HG03108 (cell line): ENCODE measurements at regions not wholly inside any gene's neighbourhood (a gene's known extent, or its start where the extent isn't known, plus 50 kb on each side); places are given as distances from the start of the nearest gene placed in this dataset.
"Not testable (repeated sequence)": the region's sequence is repeated elsewhere in the genome, so short reads cannot be mapped to it uniquely, and the experiment has no call there.

ENCODE experiments used
- ATAC-seq: cut with Tn5 transposase; IDR thresholded peaks from one replicate; pipeline ENCODE4 v1.9.1; 2021; ENCODE audit warnings: moderate library complexity; ENCODE audit not compliant: unreplicated experiment

DNA sequence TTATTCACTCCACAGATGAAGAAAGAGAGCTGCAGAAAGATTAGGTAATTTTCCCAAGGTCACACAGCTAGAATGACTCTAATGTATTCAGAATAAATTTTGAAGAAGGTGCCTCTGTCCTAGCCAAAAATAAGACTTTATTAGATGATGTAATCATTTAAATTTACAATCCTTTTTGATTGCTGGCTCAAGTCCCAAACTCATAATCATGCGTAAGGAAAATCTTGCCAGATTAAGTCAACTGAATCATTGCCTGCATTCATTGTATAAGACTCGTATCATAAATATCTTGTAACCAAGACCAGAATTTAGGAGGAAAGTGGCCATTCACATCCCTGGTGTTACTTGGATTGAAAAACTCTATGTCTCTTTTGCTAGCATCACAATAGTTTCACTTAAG is 53.1 kb upstream of the STK39 start:
- ATAC-seq: no peak

DNA sequence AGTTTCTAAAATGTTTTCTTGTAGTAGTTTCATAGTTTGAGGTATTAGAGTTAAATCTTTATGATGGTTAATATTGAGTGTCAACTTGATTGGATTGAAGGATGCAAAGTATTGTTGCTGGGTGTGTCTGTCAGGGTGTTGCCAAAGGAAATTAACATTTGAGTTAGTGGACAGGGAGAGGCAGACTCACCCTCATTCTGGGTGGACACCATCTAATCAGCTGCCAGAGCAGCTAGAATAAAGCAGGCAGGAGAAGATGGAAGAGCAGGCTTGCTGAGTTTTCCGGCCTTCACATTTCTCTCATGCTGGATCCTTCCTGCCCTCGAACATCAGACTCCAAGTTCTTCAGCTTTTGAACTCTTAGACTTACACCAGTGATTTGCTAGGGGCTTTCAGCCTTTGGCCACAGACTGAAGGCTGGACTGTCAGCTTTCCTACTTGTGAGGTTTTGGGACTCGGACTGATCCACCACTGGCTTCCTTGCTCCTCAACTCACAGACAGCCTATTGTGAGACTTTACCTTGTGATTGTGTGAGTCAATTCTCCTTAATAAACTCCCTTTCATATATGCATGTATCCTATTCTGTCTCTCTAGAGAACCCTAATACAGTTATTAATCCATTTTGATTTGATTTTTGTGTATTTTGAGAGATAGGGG is 56.8 kb upstream of the STK39 start:
- ATAC-seq: no peak

DNA sequence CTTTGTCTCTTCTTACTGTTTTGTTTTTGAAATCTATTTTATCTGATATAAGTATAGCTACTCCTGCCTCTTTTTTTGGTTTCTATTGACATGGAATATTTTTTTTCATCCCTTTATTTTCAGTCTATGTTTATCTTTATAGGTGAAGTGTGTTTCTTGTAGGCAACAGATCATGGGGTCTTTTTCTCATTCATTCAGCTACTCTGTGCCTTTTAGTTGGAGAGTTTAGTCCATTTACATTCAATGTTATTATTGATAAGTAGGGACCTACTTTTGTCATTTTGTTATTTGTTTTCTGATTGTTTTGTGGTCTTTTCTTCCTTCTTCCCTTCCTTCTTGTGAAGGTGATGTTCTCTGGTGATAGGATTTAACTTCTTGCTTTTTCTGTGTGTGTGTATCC is 60.0 kb upstream of the STK39 start:
- no peak for ATAC-seq

DNA sequence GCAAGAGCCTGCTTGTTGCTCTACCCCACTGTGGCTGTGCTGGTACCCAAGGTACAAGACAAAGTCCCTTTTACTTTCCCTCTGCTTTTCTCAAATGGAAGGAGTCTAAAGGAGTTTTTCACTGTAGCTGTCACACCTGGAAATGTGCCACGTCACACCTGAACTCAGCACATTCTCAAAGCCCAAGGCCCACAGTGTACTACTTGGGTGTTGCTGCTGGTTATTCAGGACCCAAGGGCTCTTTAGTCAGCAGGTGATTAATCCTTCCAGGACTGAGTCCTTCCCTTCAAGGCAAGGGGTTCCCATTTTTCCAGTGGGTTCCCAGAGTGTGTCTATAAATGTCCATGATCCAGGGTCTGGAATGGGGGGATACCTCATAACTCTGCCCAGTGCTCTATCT is 63.2 kb upstream of the STK39 start:
- no peak for ATAC-seq

DNA sequence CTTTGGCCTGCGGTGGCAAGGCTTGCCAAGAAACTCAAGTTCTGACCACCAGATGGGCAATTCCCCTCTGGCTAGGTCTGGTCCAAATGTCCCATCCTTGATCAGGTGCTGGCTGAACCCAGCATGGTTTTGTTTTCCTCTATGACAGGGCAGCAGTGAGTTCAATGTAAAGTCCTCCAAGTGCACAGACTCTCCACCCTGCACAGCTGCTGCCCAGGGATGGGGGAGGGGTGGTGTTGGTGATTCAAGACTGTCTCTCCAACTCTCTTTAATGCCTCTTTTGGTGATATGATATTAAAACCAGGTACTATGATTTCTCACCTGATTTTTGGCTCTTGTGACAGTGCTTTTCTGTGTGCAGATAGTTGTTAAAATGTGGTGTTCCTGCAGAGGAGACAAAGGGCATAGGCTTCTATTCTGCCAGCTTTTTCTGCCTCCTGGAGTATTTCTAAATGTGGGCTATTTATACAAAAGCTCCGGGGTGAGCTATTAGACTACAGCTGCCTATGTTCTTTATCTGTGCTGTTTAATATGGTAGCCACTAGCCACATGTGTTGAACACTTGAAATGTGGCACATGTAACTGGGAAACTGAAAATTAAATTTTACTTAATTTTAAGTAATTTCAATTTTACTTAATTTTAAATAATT is 64.0 kb upstream of the STK39 start:
- ATAC-seq: no peak

DNA sequence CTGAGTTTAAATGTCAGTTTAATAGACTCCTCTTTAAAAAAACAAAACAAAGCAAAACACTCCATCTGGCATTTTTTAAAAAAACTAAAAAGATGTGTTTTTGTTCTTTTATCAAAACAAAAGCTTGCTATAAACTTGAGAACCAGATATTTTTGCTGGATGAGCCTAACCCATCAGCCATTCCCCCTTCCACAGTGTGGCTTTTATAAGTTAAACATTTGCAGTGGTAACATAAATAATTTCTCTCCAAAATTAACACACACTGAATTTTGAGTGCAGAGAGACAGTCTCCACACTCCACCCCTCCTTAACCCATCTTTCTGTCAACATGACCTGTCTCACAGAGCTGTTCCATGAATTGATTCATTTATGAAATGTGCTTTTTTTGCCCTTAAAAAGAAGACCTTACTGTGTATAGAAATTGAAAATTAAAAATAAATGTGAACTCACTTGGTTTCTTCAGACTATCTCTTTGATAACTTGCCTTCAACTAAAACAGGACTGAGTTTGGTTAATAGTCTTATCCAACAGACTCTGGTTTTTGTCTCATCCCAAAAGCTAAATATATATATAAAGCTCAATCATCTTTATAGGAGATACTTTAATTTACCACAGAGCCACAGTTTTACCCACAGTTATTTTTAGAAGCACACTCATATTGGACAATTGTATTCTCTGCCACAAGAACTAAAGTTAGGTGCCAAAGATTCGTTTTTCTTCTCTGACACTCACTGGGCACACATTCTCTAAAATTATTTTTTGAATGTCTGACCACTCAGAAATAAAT is 64.8 kb upstream of the STK39 start:
- no peak for ATAC-seq

DNA sequence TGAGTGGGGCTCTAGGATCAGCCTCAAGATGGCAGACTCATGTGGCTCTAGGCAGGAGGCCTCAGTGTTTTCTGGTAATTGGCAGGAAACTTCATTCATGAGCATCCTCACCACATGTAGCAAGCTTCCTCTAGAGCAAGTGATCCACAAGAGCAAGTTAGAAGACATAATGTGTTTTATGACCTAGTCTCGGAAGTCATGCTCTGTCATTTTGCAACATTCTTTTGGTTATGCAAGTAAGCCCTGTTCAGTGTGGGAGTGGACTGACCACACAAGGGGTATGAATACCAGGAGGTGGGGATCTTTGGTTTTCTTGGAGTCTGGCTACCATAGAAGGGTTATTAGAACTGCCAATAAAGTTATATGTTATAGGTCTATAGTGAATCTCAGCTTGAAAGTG is 66.8 kb upstream of the STK39 start:
- ATAC-seq: no peak

DNA sequence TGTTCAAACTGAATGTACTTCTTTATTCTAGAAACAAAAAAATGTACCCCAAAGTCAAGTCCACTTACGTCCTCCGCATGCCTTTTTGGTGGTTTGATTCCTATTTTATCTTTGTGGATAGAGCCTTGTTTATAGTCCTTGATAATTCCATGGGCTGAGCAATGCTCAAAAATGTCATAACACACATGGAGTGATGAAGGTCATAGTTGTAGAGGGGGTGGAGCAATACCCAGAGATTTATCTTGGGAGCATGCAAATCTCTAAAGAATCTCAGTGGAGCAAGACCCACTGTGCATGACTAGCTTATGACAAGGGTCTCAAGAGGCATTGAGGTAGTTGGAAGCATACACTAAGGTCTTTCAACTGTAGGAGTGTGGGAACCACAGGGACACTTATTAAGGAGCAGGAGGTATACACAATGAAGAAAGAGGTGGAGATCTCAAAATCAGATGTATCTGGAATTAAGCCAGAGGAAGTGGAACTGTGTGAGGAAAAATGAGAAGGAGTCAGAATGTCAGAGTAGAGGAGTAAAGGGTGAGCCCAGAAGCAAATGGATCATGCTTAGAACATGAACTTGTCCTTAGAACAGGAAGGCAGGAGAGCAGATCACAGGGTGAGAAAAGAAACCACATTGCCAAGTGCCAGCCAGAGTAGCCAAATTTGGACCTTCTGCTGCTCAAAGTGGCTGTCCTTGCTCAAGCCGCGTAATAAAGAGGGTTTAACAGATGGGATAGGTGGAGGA is 68.1 kb upstream of the STK39 start:
- ATAC-seq: no peak

DNA sequence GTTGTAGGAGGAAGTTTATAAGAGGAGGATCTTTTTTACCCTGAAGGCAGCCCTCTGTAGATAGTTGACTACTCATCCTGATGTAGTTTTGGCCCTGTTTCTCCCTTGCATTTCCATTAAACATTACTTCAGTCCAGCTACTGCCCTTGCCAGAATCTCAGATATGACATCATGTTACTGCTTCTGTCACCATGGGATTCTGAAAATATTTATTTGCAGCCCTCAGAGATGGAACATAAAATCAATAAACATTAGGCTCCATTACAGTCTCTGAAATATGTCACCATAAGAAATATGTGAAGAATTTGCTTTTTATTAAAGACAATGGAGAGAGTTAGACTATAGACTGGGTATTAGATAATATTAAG is 68.7 kb upstream of the STK39 start:
- ATAC-seq: no peak

DNA sequence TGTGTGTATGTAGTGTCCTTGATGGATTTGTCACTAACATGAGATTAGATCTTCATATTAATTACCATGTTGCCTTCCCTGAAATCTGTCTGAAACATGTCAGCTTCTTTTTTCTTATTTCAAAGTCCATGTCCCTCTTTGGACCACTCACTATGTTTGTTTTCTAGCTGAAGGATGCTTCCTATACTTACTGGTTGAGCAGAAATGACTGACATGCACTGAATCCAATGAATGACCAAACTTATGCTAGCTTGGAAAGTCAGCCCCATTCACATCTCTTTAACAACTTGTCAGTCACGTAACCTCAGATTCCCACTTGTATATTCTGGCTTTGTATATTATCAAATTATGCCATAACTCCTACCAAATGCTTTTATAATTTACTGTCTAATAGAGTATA is 69.9 kb upstream of the STK39 start:
- ATAC-seq: no peak

DNA sequence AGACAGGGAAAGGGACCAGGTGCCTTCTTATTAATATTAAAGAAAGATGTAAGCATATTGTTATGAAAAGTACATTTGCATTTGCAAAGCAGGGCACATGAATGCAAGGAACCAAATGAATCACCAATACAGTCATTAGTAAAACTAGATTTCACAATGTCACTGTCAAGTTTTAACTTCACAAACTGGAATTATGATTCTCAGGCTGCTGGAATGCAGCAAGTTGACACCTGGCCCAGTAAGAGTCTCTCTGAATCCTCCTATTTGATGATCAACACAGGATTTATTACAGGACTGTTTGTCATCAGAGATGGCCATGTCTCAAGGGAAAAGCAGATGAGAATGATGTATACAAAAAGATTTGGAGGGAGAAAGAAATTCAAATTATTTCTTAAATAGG is 72.9 kb upstream of the STK39 start:
- ATAC-seq: no peak

DNA sequence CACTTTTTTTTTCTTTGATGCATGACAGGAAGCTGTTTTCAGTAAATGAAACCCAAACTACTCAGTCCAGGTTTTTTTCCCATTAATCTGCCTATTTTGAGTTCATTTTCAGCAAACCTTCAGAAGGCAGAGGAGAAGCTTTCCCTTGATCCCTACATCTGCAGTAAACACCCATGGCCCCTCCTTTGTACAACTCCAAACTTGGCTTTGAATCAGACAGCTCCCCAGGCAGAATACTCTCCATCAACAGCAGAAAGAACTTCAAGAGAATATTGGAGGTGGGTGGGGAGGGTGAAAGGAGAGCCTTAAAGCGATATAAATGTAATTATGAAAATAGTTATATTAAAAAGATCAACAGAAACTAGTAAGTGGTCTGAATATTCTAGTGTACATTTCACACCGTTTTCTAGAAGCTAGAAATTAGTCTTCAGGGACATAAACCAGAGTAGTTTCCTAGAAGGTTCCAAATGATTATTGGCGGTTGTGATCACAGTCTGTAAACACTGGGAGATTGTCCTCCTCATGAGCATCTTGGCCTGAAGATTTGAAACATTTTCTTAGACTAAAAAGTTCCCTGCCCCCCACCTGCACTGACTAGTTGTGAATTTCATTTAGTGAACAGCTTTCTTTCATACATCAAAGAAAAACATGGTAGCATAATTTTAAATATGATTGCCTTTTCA is 75.1 kb upstream of the STK39 start:
- no peak for ATAC-seq

DNA sequence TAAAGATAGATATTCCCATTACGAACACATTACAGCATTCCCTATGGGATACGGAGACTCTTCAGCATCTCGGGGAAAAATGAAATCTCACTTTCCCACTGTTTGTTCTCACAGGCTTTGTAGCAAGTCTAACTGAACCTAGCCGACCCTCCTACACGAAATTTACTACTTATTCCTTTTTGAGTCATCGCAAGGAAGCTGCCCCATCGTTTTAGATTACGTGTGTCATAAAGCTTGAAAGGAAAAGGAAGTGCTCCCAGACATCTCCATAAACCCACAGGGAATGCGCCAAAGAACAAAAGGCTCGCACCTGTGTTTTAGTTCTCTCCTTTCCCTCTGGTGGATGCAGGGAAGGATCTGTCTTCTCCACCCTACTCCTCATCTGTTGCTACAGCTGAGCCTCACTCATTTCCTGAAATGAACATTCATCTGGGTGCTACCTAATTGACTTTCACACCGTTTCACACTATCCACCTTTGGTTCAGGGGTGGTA is 76.2 kb upstream of the STK39 start:
- ATAC-seq: no peak

DNA sequence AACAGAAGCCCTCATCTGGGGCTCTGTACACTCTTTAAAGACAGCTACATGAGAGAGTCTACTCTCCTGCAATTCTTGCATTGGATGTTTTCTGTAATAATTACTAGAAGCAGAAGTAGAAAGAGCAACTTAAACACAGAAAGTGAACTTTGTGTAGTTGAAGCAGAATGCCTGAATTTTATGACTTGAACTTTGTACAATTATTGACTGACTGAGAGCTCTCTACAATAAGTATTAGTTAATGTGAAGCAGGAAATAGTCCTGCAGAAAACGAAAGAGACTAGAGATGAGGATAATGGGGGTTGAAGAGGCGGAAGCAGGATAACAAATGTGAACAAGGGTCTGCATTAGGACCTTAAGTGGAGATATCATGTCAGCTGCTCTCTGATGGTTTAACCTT is 79.2 kb upstream of the STK39 start:
- no peak for ATAC-seq

DNA sequence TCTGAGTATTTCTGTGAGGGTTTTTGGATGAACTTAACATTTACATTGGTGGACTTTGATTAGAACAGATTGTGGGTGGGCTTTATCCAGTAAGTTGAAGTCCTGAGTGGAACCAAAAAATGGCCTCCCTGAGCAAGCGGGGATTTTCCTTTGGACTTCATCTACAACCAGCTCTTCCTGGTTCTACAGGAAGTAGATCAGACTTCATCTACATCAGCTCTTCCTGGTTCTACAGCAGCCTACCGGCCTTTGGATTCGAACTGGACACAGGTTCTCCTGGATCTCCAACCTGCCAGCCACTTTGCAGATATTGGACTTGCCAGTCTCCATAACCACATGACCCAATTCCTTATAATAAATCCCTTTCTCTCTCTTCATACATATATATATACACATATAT is 79.9 kb upstream of the STK39 start:
- no peak for ATAC-seq

DNA sequence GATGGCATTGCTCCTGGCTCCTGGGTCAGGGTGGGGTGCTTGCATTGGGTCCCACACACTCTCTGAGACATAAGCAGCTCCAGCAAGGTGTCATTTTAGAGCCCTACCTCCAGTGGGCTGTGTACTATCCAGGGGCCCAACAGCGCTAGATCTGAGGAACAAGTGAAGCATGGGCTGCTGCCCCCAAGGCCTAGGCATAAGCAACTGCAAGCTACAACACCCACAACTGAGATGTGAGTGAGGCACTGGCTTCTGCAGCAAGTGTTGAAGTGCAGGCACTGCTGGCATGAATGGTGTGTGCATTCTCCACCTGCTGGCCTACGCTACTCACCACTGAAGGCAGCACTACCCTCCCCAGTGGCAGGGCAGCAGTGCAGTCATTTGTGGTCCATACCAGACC is 81.0 kb upstream of the STK39 start:
- no peak for ATAC-seq

DNA sequence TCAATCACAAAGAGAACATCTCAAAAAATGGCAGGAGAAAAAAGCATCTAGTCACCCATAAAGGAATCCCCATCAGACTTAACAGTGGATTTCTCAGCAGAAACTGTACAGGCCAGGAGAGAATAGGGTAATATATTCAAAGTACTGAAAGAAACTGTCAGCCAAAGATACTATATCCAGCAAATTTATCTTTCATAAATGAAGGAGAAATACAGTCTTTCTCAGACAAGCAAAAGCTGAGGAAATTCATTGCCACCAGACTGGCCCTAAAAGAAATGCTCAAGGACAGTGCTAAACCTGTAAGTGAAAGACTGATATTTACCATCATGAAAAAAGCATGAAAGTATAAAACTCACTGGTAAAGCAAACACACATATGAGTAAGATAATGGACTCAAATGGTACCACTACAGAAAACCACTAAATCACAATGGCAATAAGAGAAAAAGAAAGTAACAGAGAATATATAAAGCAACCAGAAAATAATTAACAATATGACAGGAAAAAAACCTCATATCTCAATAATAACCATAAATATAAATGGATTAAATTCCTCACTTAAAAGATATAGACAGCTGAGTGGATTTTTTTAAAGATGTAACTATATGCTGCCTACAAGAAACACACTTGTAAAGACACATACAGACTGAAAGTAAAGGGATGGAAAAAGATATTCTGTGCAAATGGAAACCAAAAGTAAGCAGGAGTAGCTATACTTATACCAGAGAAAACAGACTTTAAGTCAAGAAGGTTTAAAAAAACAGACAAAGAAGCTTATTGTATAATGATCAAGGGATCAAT is 83.4 kb upstream of the STK39 start:
- ATAC-seq: no peak

DNA sequence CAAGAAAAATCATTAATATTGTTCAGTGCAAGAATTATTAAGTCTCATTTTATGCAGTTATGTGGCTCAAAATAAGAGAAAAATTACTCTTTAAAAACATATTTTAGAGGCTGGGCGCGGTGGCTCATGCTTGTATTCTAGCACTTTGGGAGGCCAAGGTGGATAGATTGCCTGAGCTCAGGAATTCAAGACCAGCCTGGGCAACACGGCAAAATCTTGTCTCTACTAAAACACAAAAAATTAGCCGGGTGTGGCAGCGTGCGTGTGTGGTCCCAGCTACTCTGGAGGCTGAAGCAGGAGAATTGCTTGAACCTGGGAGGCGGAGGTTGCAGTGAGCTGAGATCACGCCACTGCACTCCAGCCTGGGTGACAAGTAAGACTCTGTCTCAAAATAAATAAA is 87.9 kb upstream of the STK39 start:
- not testable (repeated sequence) for ATAC-seq

DNA sequence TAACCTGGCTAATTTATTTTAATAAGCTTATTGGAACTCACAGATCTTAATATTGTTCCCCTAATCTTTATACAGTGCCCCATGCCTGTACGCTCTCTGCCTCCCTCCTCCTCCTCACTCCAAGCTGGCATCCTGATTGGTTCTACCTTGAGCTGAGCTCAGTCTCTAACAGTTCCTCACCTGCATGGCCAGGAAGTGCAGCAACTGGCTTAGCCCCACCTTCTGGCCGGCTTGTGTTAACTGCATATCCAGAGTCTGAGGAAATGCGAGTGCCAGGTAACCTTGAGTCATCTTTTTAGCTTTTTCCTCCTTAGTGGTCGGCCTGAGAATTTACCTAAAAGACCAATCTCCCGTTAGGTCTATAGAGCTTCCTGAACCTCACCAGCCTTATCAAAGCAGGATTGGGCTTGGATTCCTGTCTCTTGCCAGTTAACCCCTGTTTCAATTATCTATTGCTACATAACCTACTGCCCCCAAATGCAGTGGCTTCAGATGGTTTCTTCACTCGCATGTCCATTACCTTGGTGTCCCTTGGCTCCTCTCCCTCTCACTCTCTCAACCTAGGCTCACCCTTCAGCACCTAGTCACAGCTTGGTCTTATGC is 89.5 kb upstream of the STK39 start:
- ATAC-seq: peak; percentile 64

DNA sequence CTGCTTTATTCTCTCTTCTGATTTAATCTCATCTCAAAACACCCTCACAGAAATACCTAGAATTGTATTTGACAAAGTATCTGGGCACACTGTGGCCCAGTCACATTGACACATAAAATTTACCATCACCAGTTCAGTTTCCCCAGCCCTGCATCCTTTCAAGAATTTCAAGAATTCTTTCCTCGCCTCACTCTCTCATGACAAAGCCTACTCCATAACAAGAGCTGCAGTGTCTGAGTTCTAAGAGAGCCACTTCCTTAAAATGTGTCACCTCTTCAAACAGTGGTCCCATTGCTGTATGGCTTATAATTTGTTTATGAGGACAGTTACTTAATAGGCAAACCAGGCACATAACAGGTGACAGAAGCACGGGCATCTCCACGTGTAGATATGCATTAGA is 90.9 kb upstream of the STK39 start:
- no peak for ATAC-seq
